IMR-90 (cell line): ENCODE measurements at regions not wholly inside any gene's neighbourhood (a gene's known extent, or its start where the extent isn't known, plus 50 kb on each side); places are given as distances from the start of the nearest gene placed in this dataset.

ENCODE experiments used
- ATAC-seq: fragments of 200-7000 bp; cut with Tn5 transposase; 2 replicates; pipeline ENCODE4 v1.9.1; 2020; ENCODE audit warnings: low read depth, mild to moderate bottlenecking, moderate library complexity
- BruUV-seq: library from RNA; stranded (reverse); fragments of 400-500 nt; replicated peaks from 2 replicates; lab custom pipeline; 2021; lab: Mats Ljungman, UMichigan
- CTCF ChIA-PET: fragments of 300-600 bp; formaldehyde crosslinking; extraction: SDS; loops from one replicate; lab custom pipeline; 2021; ENCODE audit warnings: antibody characterized with exemption; lab: Yijun Ruan, JAX
- POLR2A ChIA-PET: fragments of 300-600 bp; sonication (Branson Sonifier 250); formaldehyde crosslinking; loops from one replicate; lab custom pipeline; 2022; ENCODE audit warnings: antibody characterized with exemption; ENCODE audit not compliant: unreplicated experiment; lab: Charles Lee
- DNase-seq: peaks from one replicate; pipeline ENCODE4 v3.0.0; 2013
- H2AFZ ChIP-seq: replicated peaks from 2 replicates; pipeline ENCODE3; 2013; ENCODE audit warnings: low read length, mild to moderate bottlenecking; ENCODE audit not compliant: poor library complexity
- H2AK5ac ChIP-seq: 2 replicates; pipeline ENCODE4 v1.6.1; 2013; ENCODE audit warnings: low read depth, low read length, inconsistent platforms
- H2AK9ac ChIP-seq: replicated peaks from 2 replicates; pipeline ENCODE3; 2013; ENCODE audit warnings: mild to moderate bottlenecking, low read depth, low read length, moderate library complexity; ENCODE audit not compliant: poor library complexity
- H2BK120ac ChIP-seq: 2 replicates; pipeline ENCODE4 v1.6.1; 2013; ENCODE audit warnings: low read depth, low read length, inconsistent platforms
- H2BK15ac ChIP-seq: 3 replicates; pipeline ENCODE4 v1.6.1; 2013; ENCODE audit warnings: low read depth, low read length, inconsistent platforms
- H2BK20ac ChIP-seq: 2 replicates; pipeline ENCODE4 v1.6.1; 2013; ENCODE audit warnings: low read depth, mild to moderate bottlenecking, inconsistent platforms, low read length, moderate library complexity
- H2BK5ac ChIP-seq: 2 replicates; pipeline ENCODE4 v1.6.1; 2013; ENCODE audit warnings: mild to moderate bottlenecking, low read depth, low read length, inconsistent platforms; ENCODE audit not compliant: poor library complexity, severe bottlenecking
- H3K14ac ChIP-seq: replicated peaks from 2 replicates; pipeline ENCODE4 v1.6.1; 2013; ENCODE audit warnings: low read depth, low read length, inconsistent platforms
- H3K18ac ChIP-seq: 2 replicates; pipeline ENCODE4 v1.6.1; 2013; ENCODE audit warnings: low read depth, low read length, control low read depth
- H3K23ac ChIP-seq: 2 replicates; pipeline ENCODE4 v1.6.1; 2013; ENCODE audit warnings: low read depth, low read length, inconsistent platforms
- H3K27ac ChIP-seq: 2 replicates; pipeline ENCODE4 v1.5.1; 2013; ENCODE audit warnings: mild to moderate bottlenecking, control low read depth, low read length; ENCODE audit not compliant: insufficient read depth
- H3K27me3 ChIP-seq: 2 replicates; pipeline ENCODE4 v1.6.1; 2013; ENCODE audit warnings: low read length; ENCODE audit not compliant: control insufficient read depth, insufficient read depth
- H3K36me3 ChIP-seq: 2 replicates; pipeline ENCODE4 v1.6.1; 2013; ENCODE audit warnings: low read length, mixed read lengths; ENCODE audit not compliant: control insufficient read depth, insufficient read depth
- H3K4ac ChIP-seq: 2 replicates; pipeline ENCODE4 v1.6.1; 2013; ENCODE audit warnings: low read depth, low read length, inconsistent platforms
- H3K4me1 ChIP-seq: 2 replicates; pipeline ENCODE4 v1.6.1; 2013; ENCODE audit warnings: low read length, mixed read lengths; ENCODE audit not compliant: control insufficient read depth, insufficient read depth
- H3K4me2 ChIP-seq: 2 replicates; pipeline ENCODE4 v1.6.1; 2013; ENCODE audit warnings: low read depth, mild to moderate bottlenecking, control low read depth, low read length, moderate library complexity
- H3K4me3 ChIP-seq: 2 replicates; pipeline ENCODE4 v1.5.1; 2013; ENCODE audit warnings: low read depth, mild to moderate bottlenecking, control low read depth, low read length, moderate library complexity; ENCODE audit not compliant: insufficient read depth
- H3K56ac ChIP-seq: 2 replicates; pipeline ENCODE4 v1.6.1; 2013; ENCODE audit warnings: low read length, inconsistent platforms; ENCODE audit not compliant: insufficient read depth; ENCODE audit errors: extremely low read depth
- H3K79me1 ChIP-seq, 2 experiments: 2 replicates each; pipeline ENCODE4 v1.6.1; 2013; ENCODE audit warnings: low read length in 2 of 2, inconsistent platforms in 1 of 2, low read depth in 1 of 2
- H3K9ac ChIP-seq: 2 replicates; pipeline ENCODE4 v1.6.1; 2013; ENCODE audit warnings: low read depth, low read length, control low read depth
- H3K9me1 ChIP-seq: 2 replicates; pipeline ENCODE4 v1.6.1; 2013; ENCODE audit warnings: low read length, inconsistent platforms; ENCODE audit not compliant: insufficient read depth
- H3K9me3 ChIP-seq: 2 replicates; pipeline ENCODE4 v1.6.1; 2013; ENCODE audit warnings: low read length; ENCODE audit not compliant: control insufficient read depth, insufficient read depth
- H4K20me1 ChIP-seq: 2 replicates; pipeline ENCODE4 v1.6.1; 2013; ENCODE audit warnings: low read length, inconsistent platforms; ENCODE audit not compliant: insufficient read depth
- H4K5ac ChIP-seq: 2 replicates; pipeline ENCODE4 v1.6.1; 2013; ENCODE audit warnings: mild to moderate bottlenecking, low read depth, low read length, control low read depth
- H4K8ac ChIP-seq, 2 experiments: 2 replicates each; pipeline ENCODE4 v1.6.1; 2013; ENCODE audit warnings: low read depth in 2 of 2, low read length in 2 of 2, control low read depth in 1 of 2, inconsistent platforms in 1 of 2
- H4K91ac ChIP-seq: 2 replicates; pipeline ENCODE4 v1.6.1; 2013; ENCODE audit warnings: low read depth, low read length, inconsistent platforms; ENCODE audit not compliant: insufficient read depth
- BHLHE40 ChIP-seq: fragments of 150-350 bp; IDR thresholded peaks from 2 replicates; pipeline ENCODE4 v1.6.1; 2016; ENCODE audit warnings: mild to moderate bottlenecking, low read depth, low read length
- MAZ ChIP-seq: IDR thresholded peaks from 2 replicates; pipeline ENCODE4 v1.6.1; 2012; ENCODE audit warnings: low read depth, mild to moderate bottlenecking, low read length, improper control_type of control experiment, moderate library complexity, borderline replicate concordance
- NFE2L2 ChIP-seq: fragments of 150-350 bp; IDR thresholded peaks from 2 replicates; pipeline ENCODE4 v1.6.1; 2016; ENCODE audit warnings: low read depth, mild to moderate bottlenecking, low read length
- WGBS, 2 experiments: methylation state at CpG; one replicate each; pipeline versions ENCODE4 v1.1.5 to v1.1.7; 2013; ENCODE audit warnings: missing lambda C conversion rate in 2 of 2; ENCODE audit not compliant: insufficient read length in 1 of 2; ENCODE audit errors: extremely low coverage in 2 of 2; 5-methylcytosine and 5-hydroxymethylcytosine counted together
- dilution Hi-C: fragments of 300-500 bp; cut with HindIII; formaldehyde crosslinking; loops from one replicate; pipeline ENCODE4 v1.14.3; 2018; ENCODE audit warnings: low sequenced_read_pairs; ENCODE audit not compliant: unreplicated experiment
- in situ Hi-C: fragments of 300-500 bp; cut with MboI; formaldehyde crosslinking; loops from 3 replicates; pipeline ENCODE4 v1.14.3; 2019; ENCODE audit warnings: low sequenced_read_pairs, inconsistent platforms, mixed read lengths
- intact Hi-C: fragments of 100-400 bp; cut with micrococcal nuclease; formaldehyde crosslinking; loops from 2 replicates; pipeline ENCODE4 v1.10.0; 2022

DNA sequence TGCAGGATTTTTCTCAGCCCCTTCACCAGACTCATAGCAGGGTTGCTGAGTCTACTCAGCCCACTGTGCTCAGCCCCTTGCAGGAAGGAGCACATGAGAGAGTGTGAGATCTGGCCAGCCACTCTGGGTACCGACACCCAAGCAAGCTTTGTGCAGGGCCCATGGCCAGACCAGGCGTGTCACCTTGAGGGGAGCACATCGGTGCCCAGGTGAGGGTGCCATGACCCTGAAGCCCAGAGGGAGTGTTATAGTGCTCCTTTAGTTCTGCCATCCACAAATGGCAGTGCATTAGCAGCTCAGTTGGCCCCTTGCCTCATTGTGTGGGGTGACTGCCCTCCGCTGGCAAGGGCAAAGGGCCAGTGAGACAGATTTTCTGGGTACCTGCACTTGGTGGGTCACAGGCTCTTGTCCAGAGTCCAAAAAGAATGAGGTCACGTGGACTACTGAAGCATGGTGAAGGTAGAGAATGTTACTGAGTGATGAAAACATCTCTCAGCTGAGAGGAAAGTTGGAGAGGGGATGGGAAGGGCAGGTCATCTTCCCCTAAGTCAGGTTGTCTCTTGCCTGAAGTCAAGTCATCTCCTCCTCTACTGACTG, 181.8 kb downstream of the MACC1 start:
- H4K5ac ChIP-seq = no peak overlapping the region
- no peak overlapping the region for H4K91ac ChIP-seq
- BruUV-seq = no TSS peak
- WGBS, 2 experiments = no CpG with 5 or more reads among the region's 5 CpGs
- TF ChIP-seq BHLHE40 (no peak), NFE2L2 (no peak), MAZ (no peak)
- no peak overlapping the region for H3K56ac ChIP-seq
- no peaks in the 10 kb centered on the region for H3K36me3 ChIP-seq
- H2BK15ac ChIP-seq = no peak overlapping the region
- H3K9me3 ChIP-seq = no peaks in the 10 kb centered on the region
- H2BK5ac ChIP-seq = no peak overlapping the region
- no peak overlapping the region for H3K14ac ChIP-seq
- no peak overlapping the region for H3K4me3 ChIP-seq
- in situ Hi-C loops (no loop called here), dilution Hi-C loops (no loop called here), intact Hi-C loops (no loop called here)
- H3K27ac ChIP-seq = no peak overlapping the region
- H3K4me2 ChIP-seq = no peak overlapping the region
- H3K79me1 ChIP-seq = no peaks in the 10 kb centered on the region
- H3K4ac ChIP-seq = no peak overlapping the region
- H4K8ac ChIP-seq = no peak overlapping the region
- no peaks in the 10 kb centered on the region for H4K20me1 ChIP-seq
- DNase-seq (no peak), ATAC-seq (no peak)
- POLR2A ChIA-PET = no interaction called here
- H2AK5ac ChIP-seq = no peak overlapping the region
- H3K23ac ChIP-seq = no peak overlapping the region
- 0 out of 2 replicates have a peak, but pooled peaks cover 1% of the 10 kb centered on the region for H3K4me1 ChIP-seq
- H3K9ac ChIP-seq = no peak overlapping the region
- no peak overlapping the region for H2AFZ ChIP-seq
- no peaks in the 10 kb centered on the region for H3K27me3 ChIP-seq
- H3K9me1 ChIP-seq = no peaks in the 10 kb centered on the region
- CTCF ChIA-PET = no interaction called here
- no peak overlapping the region for H3K18ac ChIP-seq
- no peak overlapping the region for H2AK9ac ChIP-seq
- no peak overlapping the region for H2BK20ac ChIP-seq
- H2BK120ac ChIP-seq = no peak overlapping the region
